HepG2 (cell line): ENCODE measurements at regions not wholly inside any gene's neighbourhood (a gene's known extent, or its start where the extent isn't known, plus 50 kb on each side); places are given as distances from the start of the nearest gene placed in this dataset.

Experiments
- ATAC-seq: fragments of 200-7000 bp; cut with Tn5 transposase; 3 replicates; pipeline ENCODE4 v1.9.1; 2020; ENCODE audit warnings: mild to moderate bottlenecking, moderate library complexity
- BruUV-seq: library from RNA; stranded (reverse); fragments of 400-500 nt; replicated peaks from 2 replicates; lab custom pipeline; 2021; lab: Mats Ljungman, UMichigan
- CTCF ChIA-PET: fragments of 300-600 bp; formaldehyde crosslinking; extraction: SDS; loops from one replicate; lab custom pipeline; 2021; ENCODE audit warnings: low total read pairs, inconsistent platforms, low intra/inter-chr PET ratio; lab: Yijun Ruan, JAX
- POLR2A ChIA-PET: fragments of 350-600 bp; sonication (Branson Sonifier 250); formaldehyde crosslinking; loops from one replicate; lab custom pipeline; 2020; ENCODE audit warnings: antibody characterized with exemption, inconsistent platforms; lab: Yijun Ruan, JAX
- DNase-seq: peaks from one replicate; pipeline ENCODE4 v3.0.0-alpha.2; 2015; ENCODE audit warnings: low spot score
- FAIRE-seq: peaks from 3 replicates; lab custom pipeline; 2011; peaks lifted over from hg19 to GRCh38; lab: Jason Lieb, UNC
- H2AFZ ChIP-seq: one replicate; pipeline ENCODE4 v1.6.1; 2011; ENCODE audit warnings: low read length, inconsistent platforms
- H3K27ac ChIP-seq: fragments of 300-600 bp; 3 replicates; pipeline ENCODE4 v1.8.0; 2011; ENCODE audit warnings: mixed run types, mild to moderate bottlenecking, mixed read lengths, low read length, inconsistent platforms; ENCODE audit not compliant: insufficient read depth; ENCODE audit errors: extremely low read length
- H3K27me3 ChIP-seq, 2 experiments: fragments of 200-600 bp in 1 of 2; 2 replicates in 1 of 2; 3 replicates in 1 of 2; pipeline versions ENCODE4 v1.6.0 to v1.8.0; 2011; ENCODE audit warnings: low read length in 2 of 2, mild to moderate bottlenecking in 2 of 2, moderate library complexity in 2 of 2, inconsistent platforms in 1 of 2; ENCODE audit not compliant: insufficient read depth in 2 of 2, control insufficient read depth in 1 of 2
- H3K36me3 ChIP-seq, 2 experiments: fragments of 200-600 bp in 1 of 2; replicated peaks in 1 of 2; 2 replicates in 1 of 2; 3 replicates in 1 of 2; pipeline versions ENCODE4 v1.5.1 to v1.8.0; 2011; ENCODE audit warnings: low read length in 2 of 2, inconsistent platforms in 1 of 2; ENCODE audit not compliant: insufficient read depth in 2 of 2, control insufficient read depth in 1 of 2
- H3K4me1 ChIP-seq: 2 replicates; pipeline ENCODE4 v1.5.1; 2012; ENCODE audit warnings: low read length, inconsistent platforms; ENCODE audit not compliant: insufficient read depth
- H3K4me2 ChIP-seq: 2 replicates; pipeline ENCODE4 v1.6.0; 2011; ENCODE audit warnings: low read depth, low read length, inconsistent platforms
- H3K4me3 ChIP-seq, 3 experiments: fragments of 200-600 bp in 1 of 3; sonication (generic), shearing (Covaris generic) in 1 of 3; replicated peaks in 1 of 3; 2 replicates each; pipeline ENCODE4 v1.5.1; 2011 to 2016; ENCODE audit warnings: low read length in 3 of 3, inconsistent platforms in 2 of 3, low read depth in 2 of 3, mild to moderate bottlenecking in 2 of 3, control low read depth in 1 of 3, mixed read lengths in 1 of 3; ENCODE audit not compliant: insufficient read depth in 1 of 3
- H3K79me2 ChIP-seq: one replicate; pipeline ENCODE4 v1.6.1; 2011; ENCODE audit warnings: low read length, inconsistent platforms; ENCODE audit not compliant: insufficient read depth
- H3K9ac ChIP-seq: 2 replicates; pipeline ENCODE4 v1.6.0; 2011; ENCODE audit warnings: mild to moderate bottlenecking, low read depth, low read length, inconsistent platforms; ENCODE audit not compliant: insufficient read depth
- H3K9me3 ChIP-seq: 2 replicates; pipeline ENCODE4 v1.5.1; 2012; ENCODE audit warnings: mild to moderate bottlenecking, low read length
- H4K20me1 ChIP-seq: 2 replicates; pipeline ENCODE4 v1.6.0; 2011; ENCODE audit warnings: inconsistent platforms, mild to moderate bottlenecking, low read length, moderate library complexity; ENCODE audit not compliant: insufficient read depth
- ELF3 ChIP-seq: IDR thresholded peaks from 2 replicates; pipeline ENCODE4 v1.6.1; 2016; ENCODE audit warnings: missing genetic modification reagents, missing compliant biosample characterization
- HMG20B ChIP-seq: conservative IDR thresholded peaks from 2 replicates; pipeline ENCODE4 v1.6.1; 2016; ENCODE audit warnings: missing genetic modification reagents, missing compliant biosample characterization
- NR3C1 ChIP-seq: sonication (generic); formaldehyde crosslinking; IDR thresholded peaks from 2 replicates; pipeline ENCODE4 v1.4.0; 2020; ENCODE audit warnings: missing genetic modification reagents
- PRPF4 ChIP-seq: fragments of 200-400 bp; formaldehyde crosslinking; IDR thresholded peaks from 2 replicates; pipeline ENCODE4 v1.6.1; 2016; ENCODE audit warnings: low read length, low read depth; ENCODE audit not compliant: poor library complexity, severe bottlenecking
- SUZ12 ChIP-seq: fragments of 150-350 bp; IDR thresholded peaks from 2 replicates; pipeline ENCODE4 v1.6.1; 2014; ENCODE audit warnings: low read depth, low read length
- ZNF430 ChIP-seq: sonication (generic); formaldehyde crosslinking; IDR thresholded peaks from 2 replicates; pipeline ENCODE4 v1.9.0; 2021; ENCODE audit warnings: mild to moderate bottlenecking, missing genetic modification reagents
- ZNF691 ChIP-seq: sonication (generic); formaldehyde crosslinking; IDR thresholded peaks from 2 replicates; pipeline ENCODE4 v1.4.0; 2020; ENCODE audit warnings: missing genetic modification reagents, low read depth, mild to moderate bottlenecking, borderline replicate concordance
- ZNF709 ChIP-seq: sonication (generic); formaldehyde crosslinking; IDR thresholded peaks from 2 replicates; pipeline ENCODE4 v1.5.0; 2020; ENCODE audit warnings: mild to moderate bottlenecking, missing genetic modification reagents
- WGBS: methylation state at CpG from one replicate; pipeline ENCODE4 v1.1.6; 2017; ENCODE audit warnings: low lambda C conversion rate; 5-methylcytosine and 5-hydroxymethylcytosine counted together
- in situ Hi-C: cut with HindIII; loops from 2 replicates; pipeline ENCODE4 v1.10.0; 2017; ENCODE audit warnings: low pct_unique_long_range_greater_than_20kb; ENCODE audit not compliant: extremely low pct_ligation_motif_present
- intact Hi-C: fragments of 100-400 bp; cut with micrococcal nuclease; formaldehyde crosslinking; loops from one replicate; pipeline ENCODE4 v1.10.0; 2022; ENCODE audit not compliant: unreplicated experiment
- TF ChIP-seq, protein P1 (sequence below): sonication (generic); formaldehyde crosslinking; IDR thresholded peaks from 2 replicates; pipeline ENCODE4 v1.8.0; 2022; ENCODE audit warnings: missing genetic modification reagents, low read depth, mild to moderate bottlenecking, borderline replicate concordance

- Histone ChIP-seq H3K9me3 (peaks cover 83% of the 10 kb centered on the region), H3K27ac (no peak overlapping the region), H3K4me2 (no peak overlapping the region), H3K79me2 (no peaks in the 10 kb centered on the region), H3K36me3 (no peaks in the 10 kb centered on the region), H3K4me3 (no peak overlapping the region), H2AFZ (no peak overlapping the region), H3K27me3 (no peaks in the 10 kb centered on the region), H3K4me1 (no peaks in the 10 kb centered on the region), H4K20me1 (no peaks in the 10 kb centered on the region), H3K9ac (no peak overlapping the region)
- 34% methylated on average over 7 of the region's 8 CpGs for WGBS
- no peak for FAIRE-seq
- TF ChIP-seq PRPF4 (no peak), NR3C1 (CRISPR knock-in tag) (no peak), ZNF430 (no peak), ZNF691 (CRISPR knock-in tag) (no peak), ZNF709 (CRISPR knock-in tag) (no peak), HMG20B (CRISPR knock-in tag) (no peak)
- ATAC-seq = no peak
- POLR2A ChIA-PET = no interaction called here
- intact Hi-C loops = no loop called here
- no peak for DNase-seq
- in situ Hi-C loops = no loop called here
- no TSS peak for BruUV-seq
- CTCF ChIA-PET = no interaction called here
Measured at GRCh38 chr5:40078898-40079575, 600.7 kb upstream of the PTGER4 start.

DNA sequence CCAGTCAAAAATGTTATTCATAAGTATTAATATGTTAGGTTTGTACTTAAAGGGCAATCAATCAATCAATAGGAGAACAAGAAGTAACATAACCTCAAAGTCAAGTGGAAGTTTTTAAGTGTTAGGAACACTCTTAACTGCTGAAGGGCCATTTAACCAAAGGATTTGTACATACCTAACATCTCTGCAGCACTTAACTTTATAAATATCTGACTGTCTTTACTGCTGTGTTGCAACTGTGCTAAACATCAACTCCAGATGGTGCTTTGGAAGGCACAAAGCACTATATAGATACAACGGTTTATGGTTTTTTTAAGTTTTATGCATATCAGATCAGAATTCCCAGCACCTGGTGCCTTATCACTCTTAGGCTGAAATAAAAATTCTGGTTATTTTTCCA lies 604.9 kb upstream of the PTGER4 start:
- Histone ChIP-seq H2AFZ (no peak overlapping the region), H3K79me2 (no peaks in the 10 kb centered on the region), H3K4me2 (no peak overlapping the region), H3K9ac (no peak overlapping the region), H4K20me1 (no peaks in the 10 kb centered on the region), H3K27me3 (no peaks in the 10 kb centered on the region), H3K36me3 (no peaks in the 10 kb centered on the region), H3K9me3 (peaks cover 74% of the 10 kb centered on the region), H3K27ac (no peak overlapping the region), H3K4me3 (no peak overlapping the region), H3K4me1 (no peaks in the 10 kb centered on the region)
- intact Hi-C loops (no loop called here), in situ Hi-C loops (no loop called here)
- ChIA-PET CTCF (no interaction called here), POLR2A (no interaction called here)
- BruUV-seq = no TSS peak
- ATAC-seq (no peak), FAIRE-seq (no peak), DNase-seq (no peak)
- WGBS = 0% methylated on average over 1 of the region's 1 CpG
- TF ChIP-seq SUZ12 (no peak), PRPF4 (no peak), ELF3 (CRISPR knock-in tag) (no peak)
- TF ChIP-seq, protein P1, sequence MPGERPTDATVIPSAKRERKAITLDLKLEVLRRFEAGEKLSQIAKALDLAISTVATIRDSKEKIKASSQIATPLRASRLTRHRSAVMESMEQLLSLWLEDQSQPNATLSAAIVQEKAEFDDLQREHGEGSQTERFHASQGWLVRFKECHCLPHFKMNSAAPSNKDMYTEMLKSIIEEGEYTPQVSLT (CRISPR knock-in tag) = no peak
